ENCODE measurements at regions not wholly inside any gene's neighbourhood (a gene's known extent, or its start where the extent isn't known, plus 50 kb on each side); places are given as distances from the start of the nearest gene placed in this dataset.
"Not testable (repeated sequence)": the region's sequence is repeated elsewhere in the genome, so short reads cannot be mapped to it uniquely, and the experiment has no call there.

DNA sequence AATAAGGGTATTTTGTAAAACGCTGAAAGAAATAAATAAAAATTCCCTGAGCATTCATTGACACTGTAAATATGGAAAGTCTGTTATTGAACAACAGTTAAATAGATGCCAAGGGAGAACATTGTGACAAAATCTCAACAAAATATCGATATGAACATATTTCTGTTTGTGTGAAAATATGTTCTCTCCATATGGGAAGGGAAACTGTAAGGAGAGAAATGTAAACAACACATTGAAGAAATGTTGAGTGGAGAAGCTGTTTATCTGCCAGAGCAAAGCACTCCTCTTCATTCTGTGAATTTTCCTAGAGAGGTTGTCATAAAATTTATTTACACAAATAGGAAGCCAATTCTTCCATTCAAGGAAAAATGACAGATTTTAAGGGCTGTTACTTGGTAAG lies 57.1 kb upstream of the EOMES start:
- no peak for DNase-seq

DNA sequence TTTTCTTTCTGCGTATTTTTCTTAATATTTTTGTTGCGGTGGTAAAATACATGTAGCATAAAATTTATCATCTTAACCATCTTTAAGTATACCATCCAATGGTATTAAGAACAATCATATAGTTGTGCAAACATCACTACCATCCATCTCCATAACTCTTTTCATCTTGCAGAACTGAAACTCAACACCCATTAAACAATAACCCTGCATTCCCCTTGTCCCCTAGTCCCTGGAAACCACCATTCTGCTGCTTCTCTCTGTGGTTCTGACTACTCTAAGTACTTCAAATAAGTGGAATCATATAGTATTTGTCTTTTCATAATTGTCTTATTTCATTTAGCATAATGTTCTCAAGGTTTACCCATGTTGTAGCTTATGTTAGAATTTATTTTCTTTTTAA lies 67.3 kb upstream of the EOMES start:
- DNase-seq = no peak

DNA sequence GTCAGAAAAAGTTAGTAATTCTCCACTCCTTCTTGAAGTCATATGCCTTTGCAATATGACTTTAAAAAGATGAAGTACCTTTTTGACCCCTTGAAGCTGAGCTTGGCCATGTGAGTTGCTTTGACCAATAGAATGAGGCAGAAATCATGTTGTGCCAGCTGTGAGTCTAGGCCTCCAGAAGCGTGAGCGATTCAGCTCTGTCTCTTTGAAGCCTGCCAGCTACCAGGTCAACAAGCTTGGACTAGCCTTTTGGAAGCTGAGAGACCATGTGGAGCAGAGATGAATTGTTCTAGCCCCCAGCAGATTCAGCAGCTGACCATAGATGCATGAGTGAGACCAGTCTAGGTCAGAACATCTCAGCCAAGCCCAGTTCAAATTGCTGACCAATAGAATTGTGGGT lies 69.8 kb upstream of the EOMES start:
- DNase-seq = no peak

DNA sequence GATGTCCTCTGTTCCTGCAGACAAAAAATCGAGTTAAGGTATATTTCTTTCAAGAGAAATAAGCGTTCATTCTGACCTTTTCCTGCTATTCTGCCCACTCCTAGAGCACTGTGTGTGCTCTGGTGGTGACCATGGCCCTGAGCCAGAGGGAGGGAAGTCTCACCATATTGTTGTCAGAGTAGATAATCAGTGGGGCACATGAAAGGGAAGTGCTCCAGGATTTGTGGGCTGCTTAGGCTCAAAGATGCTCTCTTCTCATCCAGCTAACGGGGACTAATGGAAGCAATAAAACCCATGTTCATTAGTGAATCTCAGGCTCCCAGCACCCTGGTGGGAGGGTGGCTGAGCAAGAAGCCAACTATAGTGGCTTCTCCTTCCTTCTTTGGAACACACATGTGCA lies 70.7 kb upstream of the EOMES start:
- no peak for DNase-seq

DNA sequence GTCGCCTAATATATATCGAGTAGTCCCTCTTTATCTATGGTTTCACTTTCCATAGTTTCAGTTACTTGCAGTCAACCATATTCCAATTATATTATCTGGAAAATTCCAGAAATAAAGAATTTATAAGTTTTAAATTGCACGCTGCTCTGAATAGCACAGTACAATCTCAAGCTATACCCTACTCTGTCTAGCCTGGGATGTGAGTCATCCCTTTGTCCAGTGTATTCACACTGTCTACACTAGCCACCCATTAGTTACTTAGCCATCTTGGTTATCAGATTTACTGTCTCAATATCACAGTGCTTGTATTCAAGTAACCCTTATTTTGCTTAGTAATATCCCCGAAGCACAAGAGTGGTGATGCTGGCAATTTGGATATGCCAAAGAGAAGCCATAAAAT lies 72.1 kb upstream of the EOMES start:
- DNase-seq = no peak

DNA sequence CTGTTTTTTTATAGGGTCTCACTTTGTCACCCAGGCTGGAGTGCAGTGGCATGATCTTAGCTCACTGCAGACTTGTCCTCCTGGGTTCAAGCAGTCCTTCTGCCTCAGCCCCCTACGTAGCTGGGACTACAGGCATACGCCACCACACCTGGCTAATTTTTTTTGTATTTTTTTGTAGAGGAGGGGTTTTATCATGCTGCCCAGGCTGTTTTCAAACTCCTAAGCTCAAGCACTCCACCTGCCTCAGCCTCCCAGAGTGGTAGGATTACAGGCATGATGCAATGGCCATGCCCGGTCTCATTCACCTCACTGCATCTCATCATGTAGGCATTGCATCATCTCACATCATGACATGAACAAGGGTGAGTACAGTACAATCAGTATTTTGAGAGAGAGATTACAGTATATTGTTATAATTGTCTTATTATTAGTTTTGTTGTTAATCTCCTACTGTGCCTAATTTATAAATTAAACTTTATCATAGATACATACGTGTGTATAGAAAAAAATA lies 74.3 kb upstream of the EOMES start:
- DNase-seq = no peak

DNA sequence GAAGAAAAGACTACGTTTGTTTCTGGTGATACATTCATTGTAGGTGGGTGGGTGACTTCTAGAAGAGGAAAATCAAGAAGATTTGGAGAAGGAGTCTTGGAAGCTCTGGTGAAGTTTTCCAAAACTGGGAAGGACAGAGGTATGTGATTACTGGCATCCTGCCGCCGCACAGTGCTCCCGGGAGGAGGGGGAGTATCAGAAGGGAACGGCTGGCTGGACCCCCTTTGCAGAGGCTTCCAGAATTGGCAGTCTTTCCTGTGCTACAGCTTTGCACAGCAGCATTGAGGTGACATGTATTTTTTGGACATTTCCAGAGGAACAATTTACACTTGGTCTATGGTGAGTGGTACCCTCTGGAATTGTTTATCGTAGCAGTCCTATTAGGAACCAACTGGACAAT lies 75.7 kb upstream of the EOMES start:
- DNase-seq = no peak

DNA sequence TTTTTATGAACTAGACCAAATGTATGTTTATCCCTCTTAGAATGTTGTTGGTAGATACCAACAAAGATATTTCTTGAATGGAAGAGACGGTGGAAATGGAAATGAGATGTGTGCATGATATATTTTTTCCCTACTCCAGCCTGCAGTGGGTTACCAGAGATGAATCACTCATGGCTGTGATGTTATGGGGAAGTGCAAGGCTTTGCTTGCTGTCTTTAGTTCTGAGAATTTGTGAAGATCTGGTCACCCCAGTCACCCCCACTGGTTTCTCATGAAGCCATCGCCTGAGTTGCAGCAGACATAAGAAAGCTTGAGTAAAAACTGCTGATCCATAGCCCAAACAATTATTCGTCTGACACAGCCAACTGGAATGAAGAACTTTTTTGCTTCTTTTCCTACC lies 78.1 kb upstream of the EOMES start:
- no peak for DNase-seq

DNA sequence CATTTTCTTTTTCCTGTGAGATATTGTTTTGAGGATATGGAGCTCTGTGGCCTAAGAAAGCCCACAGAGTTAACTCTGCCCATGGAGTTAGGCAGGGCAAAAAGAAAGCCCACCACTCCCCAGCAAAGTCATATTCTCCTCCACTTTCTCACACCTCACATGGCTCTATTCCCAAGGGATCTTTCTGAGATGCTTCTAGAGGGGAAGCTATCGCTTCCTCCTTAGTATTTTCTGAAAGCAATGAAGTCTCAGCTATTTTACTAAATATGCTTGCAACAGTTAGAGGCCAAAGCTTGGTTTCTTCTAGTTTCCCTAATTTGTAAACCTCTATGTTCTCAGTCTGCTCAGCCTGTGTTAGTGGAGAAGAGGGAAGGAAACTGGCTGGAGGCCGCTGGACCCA lies 80.3 kb upstream of the EOMES start:
- no peak for DNase-seq

DNA sequence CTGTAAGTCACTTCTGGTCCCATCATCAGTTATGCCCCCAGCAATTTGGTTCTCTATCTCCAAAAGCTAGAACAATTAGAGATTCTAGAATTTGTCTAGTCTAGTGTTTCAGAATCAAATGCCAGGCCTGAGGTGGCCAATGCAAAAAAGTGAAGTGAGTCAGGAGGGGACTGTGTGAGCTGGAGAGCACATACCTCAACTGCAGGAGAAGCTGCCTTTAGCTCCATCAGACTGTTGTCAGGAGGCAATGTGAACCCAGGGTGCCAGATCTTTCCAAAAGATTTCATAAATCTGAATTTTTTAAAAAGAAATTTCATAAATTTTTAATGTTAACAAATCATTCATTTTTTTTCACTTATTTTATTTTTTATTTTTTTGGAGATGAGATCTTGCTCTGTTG lies 80.7 kb upstream of the EOMES start:
- no peak for DNase-seq

DNA sequence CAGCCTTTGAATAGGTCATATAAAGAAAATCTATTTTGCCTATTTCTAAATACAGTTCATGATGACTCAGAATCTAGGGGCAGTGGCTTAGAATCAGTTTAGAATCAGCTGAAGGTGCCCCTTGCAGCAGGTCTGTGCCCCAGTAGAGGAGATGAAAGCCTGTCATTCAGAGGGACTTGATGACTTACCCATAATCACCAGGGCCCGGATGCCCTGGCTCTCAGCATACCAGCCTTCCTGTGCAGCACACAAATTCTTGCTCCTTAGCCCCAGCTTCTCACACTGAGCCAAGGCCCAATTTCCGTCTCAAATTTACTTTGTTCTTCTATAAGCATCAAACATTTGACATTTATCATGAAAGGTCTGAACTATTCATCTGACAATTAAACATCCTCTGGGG lies 83.2 kb upstream of the EOMES start:
- no peak for DNase-seq

DNA sequence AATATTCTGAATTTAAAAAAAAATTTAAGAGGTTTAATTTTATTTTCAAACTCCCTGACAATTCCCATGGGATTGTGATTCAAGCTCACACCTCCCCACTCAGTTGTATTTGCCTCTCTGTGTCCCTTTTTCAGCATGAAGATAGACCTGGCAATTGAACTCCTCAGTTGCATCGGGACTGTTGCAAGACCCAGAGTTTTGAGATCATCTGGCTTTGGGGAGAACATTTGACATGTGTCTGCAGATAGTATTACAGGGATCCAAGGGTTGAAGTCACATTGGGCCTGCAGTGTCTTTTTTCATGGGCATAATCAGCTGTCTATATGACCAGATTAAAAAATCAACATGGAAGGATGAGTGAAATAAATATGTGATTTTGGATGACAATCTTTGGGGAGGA lies 91.1 kb upstream of the EOMES start:
- DNase-seq = no peak

DNA sequence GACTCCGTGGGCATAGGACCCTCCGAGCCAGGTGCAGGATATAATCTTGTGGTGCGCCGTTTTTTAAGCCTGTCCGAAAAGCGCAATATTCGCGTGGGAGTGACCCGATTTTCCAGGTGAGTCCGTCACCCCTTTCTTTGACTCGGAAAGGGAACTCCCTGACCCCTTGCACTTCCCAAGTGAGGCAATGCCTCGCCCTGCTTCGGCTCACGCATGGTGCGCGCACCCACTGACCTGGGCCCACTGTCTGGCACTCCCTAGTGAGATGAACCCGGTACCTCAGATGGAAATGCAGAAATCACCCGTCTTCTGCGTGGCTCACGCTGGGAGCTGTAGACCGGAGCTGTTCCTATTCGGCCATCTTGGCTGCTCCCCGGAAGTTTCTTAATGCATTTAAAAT lies 99.5 kb upstream of the EOMES start:
- DNase-seq = not testable (repeated sequence)

DNA sequence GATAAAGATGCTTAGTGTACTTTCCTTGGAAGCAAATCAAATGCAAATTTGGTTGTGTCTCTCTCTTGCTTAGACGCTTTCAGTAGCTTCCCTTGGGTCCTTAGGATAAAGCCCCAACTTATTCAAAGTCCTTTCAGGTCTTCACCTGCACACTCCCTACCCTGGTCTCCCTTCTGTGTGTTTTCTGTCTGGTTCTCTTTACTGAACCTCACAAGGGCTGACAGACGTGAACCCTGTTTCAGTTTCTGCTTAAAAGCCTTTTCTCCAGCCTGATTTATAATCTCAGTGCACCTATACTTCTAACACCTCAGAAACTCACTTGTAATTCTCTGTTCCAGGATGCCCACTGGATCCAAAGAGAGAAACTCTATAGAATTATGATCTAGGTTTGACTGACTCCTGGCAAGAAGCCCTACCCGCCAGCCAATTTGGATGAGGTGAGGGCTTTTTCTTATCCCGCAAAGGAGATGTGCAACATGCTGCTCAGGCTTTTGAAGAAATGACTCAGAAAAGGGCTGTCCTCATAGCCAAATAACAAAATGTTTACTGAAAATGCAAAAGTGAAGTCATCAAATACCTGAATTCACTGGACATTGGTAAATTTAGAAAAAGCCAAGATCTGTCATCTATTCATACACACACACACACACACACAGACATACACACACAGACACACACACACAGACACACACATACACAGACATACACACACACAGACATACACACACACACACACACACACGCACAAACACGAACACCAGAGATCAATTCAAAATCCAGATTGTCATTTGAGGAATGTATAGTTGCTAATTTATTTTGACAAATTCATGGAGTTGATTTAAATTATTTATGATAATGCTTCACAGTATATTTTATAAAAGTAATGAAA lies 102.4 kb upstream of the EOMES start:
- DNase-seq = no peak

DNA sequence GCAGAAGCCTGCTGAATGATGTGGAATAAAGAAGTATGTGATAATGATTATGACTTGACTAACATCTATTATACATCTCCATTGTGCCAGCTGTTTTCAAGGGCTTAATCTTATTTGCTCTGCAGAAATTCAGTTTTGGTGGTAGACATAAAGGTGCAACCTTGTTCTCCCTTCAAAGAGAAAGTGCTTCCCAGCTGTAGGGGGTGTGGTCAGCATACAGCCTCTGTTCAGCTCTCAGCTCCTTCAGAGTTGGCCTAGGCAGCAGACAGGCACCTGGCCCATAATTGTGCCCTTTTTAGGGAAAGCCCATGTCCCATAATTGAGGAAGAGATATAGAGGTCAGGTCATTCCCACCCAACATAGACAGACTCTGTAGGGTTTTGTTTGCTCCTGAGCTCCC lies 104.3 kb upstream of the EOMES start:
- no peak for DNase-seq

DNA sequence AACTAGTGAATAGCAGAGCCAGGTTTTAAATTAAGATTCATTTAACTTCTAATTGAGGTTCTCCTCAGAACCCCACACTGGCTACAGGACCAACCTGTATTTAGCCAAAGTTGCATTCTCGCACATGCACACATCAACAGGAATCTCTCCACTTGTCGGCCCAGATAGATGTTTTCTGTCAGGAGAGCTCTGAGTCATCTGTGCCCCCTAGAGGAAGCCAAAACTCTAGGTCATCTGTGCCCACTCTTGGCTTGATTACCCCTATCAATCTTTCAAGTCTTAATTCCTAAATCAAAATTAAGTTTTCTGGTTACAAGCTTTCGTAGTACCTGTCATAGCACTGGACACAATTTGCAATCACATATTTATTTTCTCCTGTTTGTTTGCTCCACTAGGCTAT lies 104.9 kb upstream of the EOMES start:
- no peak for DNase-seq

DNA sequence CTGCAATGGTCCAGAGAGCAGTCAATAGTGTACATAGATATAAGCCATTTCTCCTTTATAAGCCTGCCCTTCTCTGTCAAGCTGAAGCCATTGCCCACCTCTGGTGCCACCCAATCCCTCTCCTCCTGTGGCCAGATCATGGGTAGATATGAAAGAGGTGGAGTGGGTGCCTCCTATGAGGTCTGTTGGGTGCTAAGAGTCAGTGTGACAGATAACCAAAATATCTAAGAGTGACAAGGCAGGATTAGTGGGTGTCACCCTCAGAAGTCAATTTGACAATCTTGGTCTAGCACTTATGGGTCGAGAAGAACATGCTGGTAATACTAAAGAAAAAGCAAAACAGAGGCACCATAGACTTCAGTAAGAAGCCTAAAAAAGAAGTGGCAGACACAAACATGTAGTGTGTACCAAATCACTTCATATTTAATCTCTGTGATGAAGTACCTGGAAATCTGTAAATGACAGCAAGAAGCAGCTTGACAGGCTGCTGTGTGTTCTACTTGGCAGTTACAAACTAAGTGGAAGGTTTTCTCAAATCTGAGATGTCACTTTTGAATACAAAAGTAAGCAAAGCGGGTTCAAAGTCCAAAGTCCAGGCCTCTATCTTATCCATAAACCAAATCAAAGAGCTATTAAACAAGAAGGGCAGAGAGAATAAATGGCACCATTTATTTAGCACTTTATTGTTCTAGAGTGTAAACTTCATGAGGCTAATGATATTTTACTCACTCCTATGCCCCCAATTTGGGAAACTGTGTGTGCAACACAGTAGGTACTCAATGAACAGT lies 118.9 kb upstream of the EOMES start:
- no peak for DNase-seq

DNA sequence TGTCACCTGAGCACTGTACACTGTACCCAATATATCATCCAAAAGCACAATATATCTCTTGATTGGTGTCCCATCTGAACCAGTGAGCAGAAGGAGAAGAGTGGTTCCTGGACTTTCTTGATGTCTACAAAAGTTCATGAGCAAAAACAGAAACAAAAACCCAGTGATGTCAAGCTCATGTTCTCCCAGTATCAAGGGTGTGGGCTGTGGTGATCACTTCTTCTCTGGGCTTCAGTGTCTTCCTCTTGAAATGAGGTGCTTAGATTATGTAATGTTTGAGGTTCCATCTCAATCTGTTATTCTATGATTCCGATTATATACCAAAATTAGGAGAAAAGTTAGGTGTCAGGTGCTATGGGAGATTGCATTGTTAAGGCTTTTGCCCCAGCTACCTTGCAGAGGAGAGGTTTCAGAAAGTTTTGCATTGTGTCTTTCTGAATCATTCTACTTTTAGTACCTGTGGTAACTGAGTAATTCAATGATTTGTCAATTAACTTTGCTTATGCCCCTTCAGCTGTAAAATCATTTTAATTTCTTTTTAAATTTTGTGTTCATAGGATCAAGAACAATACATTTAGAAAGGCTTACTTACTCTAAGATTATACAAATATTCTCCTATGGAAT lies 122.0 kb upstream of the EOMES start:
- no peak for DNase-seq

DNA sequence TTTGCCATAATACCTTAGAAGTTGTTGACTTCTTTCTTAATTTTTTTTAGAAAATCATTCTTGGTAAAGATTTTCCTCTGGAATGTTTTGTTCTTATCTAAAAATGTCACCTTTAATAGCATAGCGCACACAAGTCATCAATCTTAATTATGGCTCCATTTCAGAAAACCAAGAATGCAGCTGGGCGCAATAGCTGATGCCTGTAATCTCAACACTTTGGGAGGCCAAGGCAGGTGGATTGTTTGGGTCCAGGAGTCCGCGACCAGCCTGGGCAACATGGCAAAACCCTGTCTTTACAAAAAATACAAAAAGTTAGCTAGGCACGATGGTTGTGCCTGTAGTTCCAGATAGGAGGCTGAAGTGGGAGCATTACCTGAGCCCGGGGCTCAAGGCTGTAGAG lies 125.6 kb upstream of the EOMES start:
- DNase-seq = no peak

DNA sequence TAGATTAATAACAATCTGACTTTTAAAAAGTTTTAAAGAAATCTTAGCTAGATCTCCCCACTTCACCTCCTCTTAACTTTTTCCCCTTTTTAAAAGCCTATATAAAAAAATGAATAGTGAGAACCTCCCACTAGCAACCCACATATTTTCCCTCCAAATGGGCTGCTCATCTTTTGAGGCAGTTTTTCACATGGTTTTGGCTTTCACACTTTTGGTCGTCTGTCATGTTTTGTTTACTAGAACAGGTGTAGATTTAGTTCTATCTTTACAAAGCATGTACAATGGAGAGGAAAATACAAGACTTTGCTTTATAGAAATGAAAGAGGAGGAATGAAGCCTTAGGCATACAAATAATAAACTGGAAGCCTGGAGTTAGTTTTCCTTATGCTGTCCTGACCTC lies 126.7 kb upstream of the EOMES start:
- DNase-seq = no peak

DNA sequence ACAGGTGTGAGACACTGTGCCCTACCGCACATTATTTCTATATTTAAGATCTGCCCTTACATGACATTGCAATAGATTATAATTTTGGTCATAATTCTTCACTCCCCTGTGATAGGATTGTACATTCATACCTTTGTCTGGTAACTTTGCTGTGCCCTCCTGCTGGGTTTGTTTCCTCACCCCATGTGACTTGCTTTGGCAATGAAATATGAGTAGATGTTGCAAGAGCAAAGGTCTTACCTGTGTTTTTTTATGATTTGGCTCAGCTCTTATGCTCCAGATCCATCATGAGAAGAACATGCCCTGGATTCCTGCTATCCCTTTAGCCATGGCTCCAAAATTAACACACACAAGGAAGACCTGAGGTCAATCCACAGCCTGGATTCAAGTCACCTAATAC lies 137.7 kb upstream of the EOMES start:
- DNase-seq = no peak

DNA sequence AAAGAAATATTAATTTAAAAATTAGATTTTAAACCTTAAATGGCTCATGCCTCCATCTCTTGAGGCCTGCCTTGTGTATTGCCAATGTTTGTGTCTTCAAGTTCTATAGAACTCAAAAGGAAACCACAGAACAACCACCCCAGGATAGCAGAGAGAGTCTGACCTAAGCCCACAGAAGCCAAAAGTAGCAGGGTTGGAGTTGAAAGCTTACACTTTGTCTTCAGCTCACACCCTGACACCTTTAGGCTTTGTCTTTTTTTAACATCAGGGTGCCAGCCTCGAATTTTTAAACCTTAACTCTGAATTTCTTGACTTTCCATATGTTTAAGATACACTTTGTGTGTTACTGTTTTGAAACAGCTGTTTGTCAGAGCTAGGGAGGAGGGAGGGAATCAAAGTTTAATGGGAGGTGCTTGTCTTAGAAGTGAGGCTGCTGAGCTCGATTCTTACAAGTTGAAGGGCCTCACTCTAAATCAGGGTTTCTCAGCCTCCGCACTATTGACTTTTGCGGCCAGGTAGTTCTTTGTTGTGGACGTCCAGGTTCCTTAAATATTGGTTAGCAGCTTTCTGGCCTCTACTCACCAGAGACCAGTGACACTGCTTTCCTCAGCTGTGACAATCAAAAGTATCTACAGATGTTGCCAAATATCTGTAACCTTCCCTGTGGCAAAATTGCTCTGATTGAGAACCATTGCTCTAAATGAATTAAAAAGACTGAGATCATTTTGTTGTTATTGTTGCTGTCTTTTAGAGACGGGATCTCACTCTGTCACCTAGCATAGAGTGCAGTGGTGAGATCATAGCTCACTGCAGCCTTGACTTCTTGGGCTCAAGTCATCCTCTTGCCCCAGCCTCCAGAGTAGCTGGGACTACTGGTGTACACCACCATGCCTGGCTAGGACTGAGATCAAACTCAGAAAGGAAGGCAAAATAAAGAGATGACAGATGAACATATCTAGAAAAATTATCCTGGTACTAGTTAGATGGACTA lies 139.2 kb upstream of the EOMES start:
- no peak for DNase-seq

DNA sequence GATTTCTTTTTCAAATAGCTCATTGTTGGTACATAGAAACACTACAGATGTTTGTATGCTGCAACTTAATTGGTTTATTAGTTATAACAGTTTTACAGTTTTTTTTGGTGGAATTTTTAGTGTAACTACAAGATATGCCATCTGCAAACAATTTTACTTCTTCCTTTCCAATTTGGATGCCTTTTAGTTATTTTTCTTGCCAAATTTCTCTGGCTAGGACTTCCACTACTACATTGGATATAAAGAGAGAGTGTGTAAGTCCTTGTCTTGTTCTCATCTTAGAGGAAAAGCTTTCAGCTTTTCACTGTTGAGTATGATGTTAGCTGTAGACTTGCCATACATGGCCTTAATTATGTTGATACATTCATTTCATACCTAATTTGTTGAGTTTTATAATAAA lies 143.6 kb upstream of the EOMES start:
- DNase-seq = no peak
